MM.1S (cell line): ENCODE measurements at regions not wholly inside any gene's neighbourhood (a gene's known extent, or its start where the extent isn't known, plus 50 kb on each side); places are given as distances from the start of the nearest gene placed in this dataset.

Source experiments
- CTCF ChIP-seq: fragments of 300-600 bp; sonication (generic); IDR thresholded peaks from 2 replicates; pipeline ENCODE4 v1.5.1; 2016; ENCODE audit warnings: antibody characterized with exemption, low read length, mixed read lengths
- EZH2 ChIP-seq: fragments of 300-600 bp; sonication (generic); optimal IDR thresholded peaks from 2 replicates; pipeline ENCODE3; 2017; ENCODE audit warnings: low read depth, mild to moderate bottlenecking, antibody characterized with exemption, low read length, mixed read lengths
- EZH2phosphoT487 ChIP-seq: fragments of 300-600 bp; sonication (generic); IDR thresholded peaks from 2 replicates; pipeline ENCODE4 v1.6.1; 2018; ENCODE audit warnings: antibody characterized with exemption, low read length

- no peak for TF ChIP-seq CTCF
- no peak for TF ChIP-seq EZH2phosphoT487
- TF ChIP-seq EZH2 = no peak
Observed at GRCh38 chr3:3701949-3702348, 97.3 kb upstream of the LRRN1 start.
